Heart left ventricle (tissue), 16 donors: ENCODE measurements at regions not wholly inside any gene's neighbourhood (a gene's known extent, or its start where the extent isn't known, plus 50 kb on each side); places are given as distances from the start of the nearest gene placed in this dataset.

Experiments
- ATAC-seq, 4 donors: fragments of 200-7000 bp; cut with Tn5 transposase; one replicate each; pipeline ENCODE4 v1.9.1; 2020 to 2022; ENCODE audit warnings: moderate library complexity in 4 of 4, mild to moderate bottlenecking in 3 of 4, moderate number of reproducible peaks in 1 of 4
- DNase-seq, 5 donors: peaks; one replicate each; pipeline ENCODE4 v3.0.0-alpha.2; 2020
- H3K27ac ChIP-seq, 12 donors: fragments of 200-600 bp; sonication (generic) in 4 of 12; one replicate each; pipeline versions ENCODE4 v1.5.0 to v1.8.0; 2016 to 2022; ENCODE audit warnings: mild to moderate bottlenecking in 2 of 12
- H3K27me3 ChIP-seq, 9 donors: fragments of 200-600 bp; sonication (generic) in 2 of 9; one replicate each; pipeline versions ENCODE4 v1.5.1 to v1.8.0; 2016 to 2022; ENCODE audit warnings: mild to moderate bottlenecking in 3 of 9
- H3K36me3 ChIP-seq, 9 donors: fragments of 200-600 bp; sonication (generic) in 2 of 9; one replicate each; pipeline versions ENCODE4 v1.5.0 to v1.8.0; 2018 to 2022; ENCODE audit warnings: mild to moderate bottlenecking in 2 of 9
- H3K4me1 ChIP-seq, 12 donors: fragments of 200-600 bp; sonication (generic) in 4 of 12; one replicate each; pipeline versions ENCODE4 v1.5.0 to v1.8.0; 2016 to 2022; ENCODE audit warnings: mild to moderate bottlenecking in 3 of 12
- H3K4me3 ChIP-seq, 12 donors: fragments of 200-600 bp; sonication (generic) in 4 of 12; one replicate each; pipeline versions ENCODE4 v1.5.0 to v1.8.0; 2017 to 2022; ENCODE audit warnings: mild to moderate bottlenecking in 9 of 12, moderate library complexity in 4 of 12
- H3K9me3 ChIP-seq, 12 donors: fragments of 200-600 bp; sonication (generic) in 4 of 12; one replicate each; pipeline versions ENCODE4 v1.5.0 to v1.8.0; 2016 to 2022; ENCODE audit warnings: mild to moderate bottlenecking in 1 of 12
- POLR2A ChIP-seq, 2 donors: fragments of 450-650 bp; IDR thresholded peaks; one replicate each; pipeline ENCODE4 v1.6.1; 2017; ENCODE audit warnings: antibody characterized with exemption in 2 of 2, mild to moderate bottlenecking in 2 of 2, moderate library complexity in 2 of 2
- WGBS, 4 donors: extraction: QIAGEN DNeasy Blood & Tissue Kit in 2 of 4; methylation state at CpG; one replicate each; pipeline versions ENCODE4 v1.1.5 to v1.1.7; 2013 to 2018; 5-methylcytosine and 5-hydroxymethylcytosine counted together
- intact Hi-C, 10 donors: fragments of 100-400 bp; cut with DNase I; formaldehyde crosslinking; loops; one replicate each; pipeline versions ENCODE4 v1.11.1 to v1.14.2; 2022
- TF ChIP-seq, protein P1 (sequence below), 12 donors: fragments of 200-600 bp; sonication (generic) in 4 of 12; IDR thresholded peaks; one replicate each; pipeline versions ENCODE4 v1.5.0 to v1.8.0; 2018 to 2022; ENCODE audit warnings: antibody characterized with exemption in 12 of 12, mild to moderate bottlenecking in 5 of 12
- donor health status: ischemic (EF 13 %, LVEDD 7.1; RV severe dilation, severe dysfunction).
- donor health status: healthy with polysubstance abuse.
- donor health status: DM: no; HTN: yes; CAD: no.
- donor health status: DM: no; HTN: no; CAD: no.
- donor health status: ischemic (EF 25% LVEDD 6.9; RV normal size, moderate dysfunction).
- donor health status: ischemic (EF 25% LVEDD 5.7; RV mildly dilated, moderate dysfunction).
- donor health status: healthy.
- donor health status: DM: yes; HTN: yes; CAD: no.
- donor health status: ischemic (EF 35%, LVEDD 5.7; RV mildly dilated, moderate dysfunction).
- donor health status: nonischemic (EF 11% LVEDD 7.7; RV severe dilation, severe dysfunction).
- donor health status: DM: yes; HTN: yes; CAD: no.
- donor health status: PGD.
- donor health status: ischemic (EF 29% LVEDD 5.4; RV normal size, mild dysfunction).
- donor health status: nonischemic (EF 23%, LVEDD 6.1; RV moderate dilation, normal function).

DNA sequence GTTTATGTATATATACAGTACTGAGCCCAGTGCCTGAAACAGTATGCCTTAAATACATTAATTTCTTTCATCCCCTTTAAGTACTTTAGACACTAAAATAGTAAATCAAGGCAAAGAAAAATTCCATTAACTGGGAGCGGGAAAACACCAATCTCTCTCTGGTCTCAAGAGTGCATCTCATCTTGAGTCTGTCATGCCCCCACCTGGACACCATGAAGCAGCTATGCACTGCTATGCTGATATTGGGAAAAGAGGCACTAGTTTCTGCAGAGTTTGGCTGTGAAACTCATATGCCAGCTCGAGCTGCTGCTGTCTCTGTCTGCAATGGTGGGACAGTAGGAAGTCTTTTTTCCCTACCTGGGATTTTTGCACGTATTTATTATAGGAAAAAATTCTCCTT lies 754.4 kb upstream of the RAG2 start:
- no peak overlapping the region for H3K4me3 ChIP-seq
- H3K27ac ChIP-seq: no peak overlapping the region
- TF ChIP-seq, protein P1, sequence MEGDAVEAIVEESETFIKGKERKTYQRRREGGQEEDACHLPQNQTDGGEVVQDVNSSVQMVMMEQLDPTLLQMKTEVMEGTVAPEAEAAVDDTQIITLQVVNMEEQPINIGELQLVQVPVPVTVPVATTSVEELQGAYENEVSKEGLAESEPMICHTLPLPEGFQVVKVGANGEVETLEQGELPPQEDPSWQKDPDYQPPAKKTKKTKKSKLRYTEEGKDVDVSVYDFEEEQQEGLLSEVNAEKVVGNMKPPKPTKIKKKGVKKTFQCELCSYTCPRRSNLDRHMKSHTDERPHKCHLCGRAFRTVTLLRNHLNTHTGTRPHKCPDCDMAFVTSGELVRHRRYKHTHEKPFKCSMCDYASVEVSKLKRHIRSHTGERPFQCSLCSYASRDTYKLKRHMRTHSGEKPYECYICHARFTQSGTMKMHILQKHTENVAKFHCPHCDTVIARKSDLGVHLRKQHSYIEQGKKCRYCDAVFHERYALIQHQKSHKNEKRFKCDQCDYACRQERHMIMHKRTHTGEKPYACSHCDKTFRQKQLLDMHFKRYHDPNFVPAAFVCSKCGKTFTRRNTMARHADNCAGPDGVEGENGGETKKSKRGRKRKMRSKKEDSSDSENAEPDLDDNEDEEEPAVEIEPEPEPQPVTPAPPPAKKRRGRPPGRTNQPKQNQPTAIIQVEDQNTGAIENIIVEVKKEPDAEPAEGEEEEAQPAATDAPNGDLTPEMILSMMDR (IDR thresholded peaks at IDR 0.05): no peak
- TF ChIP-seq POLR2A (IDR thresholded peaks at IDR 0.05): no peak
- intact Hi-C loops: no loop called here
- H3K27me3 ChIP-seq: no peaks in the 10 kb centered on the region
- ATAC-seq (no peak), DNase-seq (no peak)
- no peaks in the 10 kb centered on the region for H3K4me1 ChIP-seq
- peaks cover 0 to 2% (median 0%) of the 10 kb centered on the region in 12 donors for H3K9me3 ChIP-seq
- 51 to 63% (median 54%) methylated on average over 3 of the region's 3 CpGs for WGBS, 4 donors
- H3K36me3 ChIP-seq: no peaks in the 10 kb centered on the region

DNA sequence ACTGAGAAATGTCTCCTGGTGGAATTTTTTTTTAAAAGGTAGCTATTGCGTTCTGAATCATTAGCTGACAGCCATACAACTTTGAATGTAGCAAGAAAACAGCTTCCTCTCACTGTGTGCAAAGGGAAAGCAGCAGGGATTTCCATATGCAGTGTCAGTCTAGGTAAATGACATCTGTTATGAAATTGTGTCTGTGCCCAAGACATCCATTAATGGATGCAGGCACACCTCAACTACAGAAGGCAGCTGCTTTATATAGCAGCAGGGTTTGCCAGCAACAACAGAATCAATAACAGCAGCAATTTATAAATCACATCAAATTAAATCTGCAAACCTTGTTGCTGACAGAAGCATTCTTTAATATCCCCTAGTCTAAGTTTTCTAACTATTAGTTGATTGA lies 745.3 kb upstream of the RAG2 start:
- Histone ChIP-seq H3K4me3 (no peak overlapping the region), H3K9me3 (no peaks in the 10 kb centered on the region), H3K36me3 (no peaks in the 10 kb centered on the region), H3K27ac (no peak overlapping the region), H3K27me3 (no peaks in the 10 kb centered on the region), H3K4me1 (no peaks in the 10 kb centered on the region)
- TF ChIP-seq POLR2A (IDR thresholded peaks at IDR 0.05): no peak
- TF ChIP-seq, protein P1 (IDR thresholded peaks at IDR 0.05): no peak
- intact Hi-C loops: no loop called here
- 67 to 69% (median 68%) methylated on average over 1 of the region's 1 CpG for WGBS, 4 donors
- DNase-seq: no peak
- ATAC-seq: no peak

DNA sequence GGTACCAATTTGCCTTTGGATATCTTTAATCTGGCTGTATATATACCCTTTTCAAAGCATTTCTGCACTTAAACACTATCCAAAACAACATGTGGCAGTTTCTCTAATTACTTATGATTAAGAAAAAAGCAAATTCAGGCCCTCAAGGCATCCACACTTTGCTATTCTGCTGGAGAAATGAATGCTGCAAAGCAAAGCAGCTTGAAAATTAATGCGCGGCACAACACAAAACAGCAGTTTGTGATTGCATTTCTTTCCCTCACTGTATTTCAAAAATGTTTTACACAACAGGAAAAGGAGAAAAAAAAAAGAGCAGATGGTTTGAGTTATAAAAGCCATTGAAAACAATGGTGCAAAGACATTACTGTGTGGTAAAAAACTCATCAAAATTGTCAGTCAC lies 738.4 kb upstream of the RAG2 start:
- H3K4me1 ChIP-seq: no peaks in the 10 kb centered on the region
- 94 to 96% (median 94%) methylated on average over 2 of the region's 2 CpGs for WGBS, 4 donors
- peaks cover 0 to 4% (median 0%) of the 10 kb centered on the region in 9 donors for H3K27me3 ChIP-seq
- TF ChIP-seq, protein P1 (IDR thresholded peaks at IDR 0.05): no peak
- no peak for TF ChIP-seq POLR2A (IDR thresholded peaks at IDR 0.05)
- ATAC-seq: no peak
- intact Hi-C loops: no loop called here
- H3K36me3 ChIP-seq: no peaks in the 10 kb centered on the region
- H3K27ac ChIP-seq: no peak overlapping the region
- H3K9me3 ChIP-seq: no peaks in the 10 kb centered on the region
- no peak for DNase-seq
- no peak overlapping the region for H3K4me3 ChIP-seq

DNA sequence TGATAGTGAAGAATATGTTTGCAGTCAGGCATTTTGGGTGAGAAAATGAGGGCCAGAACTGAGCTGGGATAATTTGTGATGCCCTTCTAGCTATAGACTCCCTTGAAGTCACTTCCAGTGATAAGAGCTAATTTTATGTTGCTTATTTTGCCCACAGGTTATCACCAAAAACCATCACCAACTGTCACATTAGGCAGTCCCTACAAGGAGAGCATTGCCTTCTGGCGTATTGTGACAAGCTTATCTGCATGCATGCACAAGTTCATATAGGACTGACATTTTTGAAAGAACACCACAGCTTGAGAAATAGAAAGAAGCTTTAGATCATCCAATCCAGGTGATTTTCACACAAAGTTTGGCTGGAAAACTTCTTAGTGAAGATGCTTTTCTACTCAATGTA lies 735.3 kb upstream of the RAG2 start:
- intact Hi-C loops: no loop called here
- no peak overlapping the region for H3K27ac ChIP-seq
- 44 to 93% (median 71%) methylated on average over 1 of the region's 1 CpG for WGBS, 4 donors
- peaks cover 0 to 4% (median 0%) of the 10 kb centered on the region in 9 donors for H3K27me3 ChIP-seq
- H3K9me3 ChIP-seq: no peaks in the 10 kb centered on the region
- no peak for DNase-seq
- H3K36me3 ChIP-seq: no peaks in the 10 kb centered on the region
- no peaks in the 10 kb centered on the region for H3K4me1 ChIP-seq
- ATAC-seq: no peak
- TF ChIP-seq, protein P1 (IDR thresholded peaks at IDR 0.05): no peak
- no peak for TF ChIP-seq POLR2A (IDR thresholded peaks at IDR 0.05)
- H3K4me3 ChIP-seq: no peak overlapping the region
